H9 (cell line): ENCODE measurements at regions not wholly inside any gene's neighbourhood (a gene's known extent, or its start where the extent isn't known, plus 50 kb on each side); places are given as distances from the start of the nearest gene placed in this dataset.

Source experiments
- DNase-seq: peaks from one replicate; pipeline ENCODE4 v3.0.0-alpha.2; 2017
- H2AFZ ChIP-seq: one replicate; pipeline ENCODE4 v1.6.1; 2013; ENCODE audit warnings: mild to moderate bottlenecking, low read length, control low read depth, moderate library complexity
- H2AK5ac ChIP-seq: 2 replicates; pipeline ENCODE4 v1.6.1; 2013; ENCODE audit warnings: low read length, control low read depth, mixed read lengths; ENCODE audit not compliant: insufficient read length
- H2BK120ac ChIP-seq: one replicate; pipeline ENCODE4 v1.6.1; 2013; ENCODE audit warnings: low read depth, mild to moderate bottlenecking, low read length, control low read depth, inconsistent platforms; ENCODE audit not compliant: poor library complexity, severe bottlenecking
- H2BK12ac ChIP-seq: 2 replicates; pipeline ENCODE4 v1.6.1; 2013; ENCODE audit warnings: low read length, control low read depth, mixed read lengths, low read depth; ENCODE audit not compliant: insufficient read length
- H2BK15ac ChIP-seq: 2 replicates; pipeline ENCODE4 v1.6.1; 2013; ENCODE audit warnings: low read depth, low read length, control low read depth
- H2BK20ac ChIP-seq: one replicate; pipeline ENCODE4 v1.6.1; 2013; ENCODE audit warnings: low read depth, mild to moderate bottlenecking, low read length, control low read depth, inconsistent platforms; ENCODE audit not compliant: poor library complexity, severe bottlenecking
- H2BK5ac ChIP-seq: 2 replicates; pipeline ENCODE4 v1.6.1; 2013; ENCODE audit warnings: low read length, control low read depth, mixed read lengths; ENCODE audit not compliant: insufficient read length
- H3K14ac ChIP-seq: 2 replicates; pipeline ENCODE4 v1.6.1; 2013; ENCODE audit warnings: low read length, control low read depth; ENCODE audit not compliant: insufficient read depth
- H3K18ac ChIP-seq: 2 replicates; pipeline ENCODE4 v1.6.1; 2013; ENCODE audit warnings: low read depth, mild to moderate bottlenecking, mixed read lengths, low read length, control low read depth; ENCODE audit not compliant: insufficient read length
- H3K23ac ChIP-seq: 2 replicates; pipeline ENCODE4 v1.6.1; 2013; ENCODE audit warnings: low read length, control low read depth, mixed read lengths, low read depth; ENCODE audit not compliant: insufficient read length
- H3K23me2 ChIP-seq: 2 replicates; pipeline ENCODE4 v1.6.1; 2013; ENCODE audit warnings: low read depth, mild to moderate bottlenecking, mixed read lengths, low read length, control low read depth; ENCODE audit not compliant: insufficient read length, poor library complexity, severe bottlenecking
- H3K27ac ChIP-seq: 2 replicates; pipeline ENCODE4 v1.5.1; 2013; ENCODE audit warnings: low read length, control low read depth, mixed read lengths, low read depth; ENCODE audit not compliant: insufficient read length
- H3K27me3 ChIP-seq: 2 replicates; pipeline ENCODE4 v1.6.1; 2013; ENCODE audit warnings: low read length, control low read depth, inconsistent platforms; ENCODE audit not compliant: insufficient read depth
- H3K4ac ChIP-seq: 2 replicates; pipeline ENCODE4 v1.6.1; 2013; ENCODE audit warnings: low read depth, mild to moderate bottlenecking, control low read depth, inconsistent platforms, low read length, moderate library complexity
- H3K4me1 ChIP-seq: 2 replicates; pipeline ENCODE4 v1.6.1; 2013; ENCODE audit warnings: low read length, control low read depth, inconsistent platforms; ENCODE audit not compliant: insufficient read depth
- H3K4me2 ChIP-seq: 2 replicates; pipeline ENCODE4 v1.6.1; 2013; ENCODE audit warnings: low read length, control low read depth, mixed read lengths; ENCODE audit not compliant: insufficient read length, insufficient read depth
- H3K56ac ChIP-seq: 2 replicates; pipeline ENCODE4 v1.6.1; 2013; ENCODE audit warnings: low read depth, mild to moderate bottlenecking, mixed read lengths, low read length, control low read depth; ENCODE audit not compliant: insufficient read length
- H3K79me1 ChIP-seq: 2 replicates; pipeline ENCODE4 v1.6.1; 2013; ENCODE audit warnings: low read depth, mild to moderate bottlenecking, moderate library complexity, low read length, control low read depth, inconsistent platforms; ENCODE audit not compliant: insufficient read depth, poor library complexity, severe bottlenecking
- H3K79me2 ChIP-seq: 2 replicates; pipeline ENCODE4 v1.6.1; 2013; ENCODE audit warnings: low read length, control low read depth, inconsistent platforms; ENCODE audit not compliant: insufficient read depth
- H3K9ac ChIP-seq: 2 replicates; pipeline ENCODE4 v1.6.1; 2013; ENCODE audit warnings: low read length, control low read depth, mixed read lengths; ENCODE audit not compliant: insufficient read length; ENCODE audit errors: extremely low read depth
- H3K9me3 ChIP-seq: one replicate; pipeline ENCODE4 v1.6.1; 2013; ENCODE audit warnings: low read depth, low read length, inconsistent platforms; ENCODE audit not compliant: control insufficient read depth
- H3T11ph ChIP-seq: one replicate; pipeline ENCODE4 v1.6.1; 2013; ENCODE audit warnings: mild to moderate bottlenecking, low read length, control low read depth, inconsistent platforms
- H4K20me1 ChIP-seq: one replicate; pipeline ENCODE4 v1.6.1; 2013; ENCODE audit not compliant: control insufficient read depth, insufficient read length, insufficient read depth
- H4K5ac ChIP-seq: 2 replicates; pipeline ENCODE4 v1.6.1; 2013; ENCODE audit warnings: low read depth, mild to moderate bottlenecking, mixed read lengths, low read length, control low read depth; ENCODE audit not compliant: insufficient read length
- H4K8ac ChIP-seq: replicated peaks from 2 replicates; pipeline ENCODE4 v1.6.1; 2013; ENCODE audit warnings: low read length, control low read depth, mixed read lengths, low read depth; ENCODE audit not compliant: insufficient read length
- H4K91ac ChIP-seq: 2 replicates; pipeline ENCODE4 v1.6.1; 2013; ENCODE audit warnings: low read depth, mild to moderate bottlenecking, moderate library complexity, mixed read lengths, low read length, control low read depth; ENCODE audit not compliant: insufficient read length
- H3K27ac Mint-ChIP-seq, 3 experiments: 2 replicates in 2 of 3; 3 replicates in 1 of 3; pipeline ENCODE4 v1.8.0; 2020 to 2021; ENCODE audit warnings: mixed read lengths in 3 of 3, mild to moderate bottlenecking in 1 of 3, moderate library complexity in 1 of 3
- H3K27me3 Mint-ChIP-seq: 2 replicates; pipeline ENCODE4 v1.8.0; 2021; ENCODE audit warnings: low read depth, mild to moderate bottlenecking, moderate library complexity, mixed read lengths
- H3K36me3 Mint-ChIP-seq, 3 experiments: 2 replicates in 2 of 3; 3 replicates in 1 of 3; pipeline ENCODE4 v1.8.0; 2020 to 2021; ENCODE audit warnings: low read depth in 3 of 3, mixed read lengths in 3 of 3; ENCODE audit not compliant: insufficient read depth in 1 of 3
- H3K4me1 Mint-ChIP-seq, 2 experiments: 2 replicates each; pipeline ENCODE4 v1.8.0; 2020; ENCODE audit warnings: mixed read lengths in 2 of 2
- H3K4me3 Mint-ChIP-seq, 2 experiments: 2 replicates in 1 of 2; 3 replicates in 1 of 2; pipeline ENCODE4 v1.8.0; 2020 to 2021; ENCODE audit warnings: mild to moderate bottlenecking in 2 of 2, mixed read lengths in 2 of 2, moderate library complexity in 1 of 2
- H3K9me3 Mint-ChIP-seq, 2 experiments: 2 replicates in 1 of 2; 3 replicates in 1 of 2; pipeline ENCODE4 v1.8.0; 2020; ENCODE audit warnings: mild to moderate bottlenecking in 2 of 2, mixed read lengths in 2 of 2, moderate library complexity in 1 of 2
- CTCF ChIP-seq: fragments of 200-600 bp; sonication (generic); conservative IDR thresholded peaks from 3 replicates; pipeline ENCODE4 v1.8.0; 2021; ENCODE audit warnings: antibody characterized with exemption, mild to moderate bottlenecking
- WGBS: extraction: QIAGEN DNeasy Blood & Tissue Kit; methylation state at CpG from one replicate; pipeline ENCODE4 v1.1.7; 2013; ENCODE audit warnings: missing lambda C conversion rate, low lambda C conversion rate, mixed read lengths; ENCODE audit not compliant: insufficient read length; ENCODE audit errors: extremely low coverage; 5-methylcytosine and 5-hydroxymethylcytosine counted together

DNA sequence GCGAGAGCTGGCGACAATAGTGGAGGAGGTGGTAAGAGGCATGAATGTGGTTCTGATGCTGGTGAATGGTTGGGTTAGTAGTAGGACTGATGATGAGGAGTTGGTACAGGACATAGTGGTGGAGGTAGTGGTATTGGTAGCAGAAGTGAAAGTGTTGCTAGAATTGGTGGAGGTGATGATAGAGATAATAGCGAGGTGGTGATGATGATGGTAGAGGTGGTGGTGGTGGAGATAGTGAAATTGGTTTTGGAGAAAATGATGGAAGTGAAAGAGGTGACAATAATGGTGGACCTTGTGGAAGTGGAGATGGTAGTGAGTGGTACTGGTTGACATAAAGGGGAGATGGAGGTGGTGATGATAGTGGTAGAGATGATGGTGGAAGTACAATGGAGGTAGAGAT, 360.2 kb upstream of the JAG1 start:
- no peak overlapping the region for H3K18ac ChIP-seq
- H3K4me2 ChIP-seq = no peak overlapping the region
- H3K4ac ChIP-seq = no peak overlapping the region
- H3K9me3 ChIP-seq = no peaks in the 10 kb centered on the region
- no peaks in the 10 kb centered on the region for H3K4me1 ChIP-seq
- no peak overlapping the region for H4K91ac ChIP-seq
- no peak overlapping the region for H2AK5ac ChIP-seq
- no peaks in the 10 kb centered on the region for H4K20me1 ChIP-seq
- H3T11ph ChIP-seq = no peak overlapping the region
- no peak overlapping the region for H3K27ac ChIP-seq
- no peak overlapping the region for H3K23ac ChIP-seq
- H3K23me2 ChIP-seq = no peaks in the 10 kb centered on the region
- H2BK15ac ChIP-seq = no peak overlapping the region
- no peak overlapping the region for H2AFZ ChIP-seq
- no peaks in the 10 kb centered on the region for H3K79me2 ChIP-seq
- no peak overlapping the region for H2BK20ac ChIP-seq
- no peak overlapping the region for H2BK5ac ChIP-seq
- no peak overlapping the region for H3K4me3 Mint-ChIP-seq
- no peak overlapping the region for H3K9ac ChIP-seq
- H3K14ac ChIP-seq = no peak overlapping the region
- no peak overlapping the region for H2BK120ac ChIP-seq
- H3K36me3 Mint-ChIP-seq = no peaks in the 10 kb centered on the region
- H3K9me3 Mint-ChIP-seq = no peaks in the 10 kb centered on the region; a peak in 1 of 5 replicates
- no peaks in the 10 kb centered on the region for H3K27me3 ChIP-seq
- no peaks in the 10 kb centered on the region for H3K4me1 Mint-ChIP-seq
- H3K56ac ChIP-seq = no peak overlapping the region
- TF ChIP-seq CTCF = no peak
- no peaks in the 10 kb centered on the region for H3K27me3 Mint-ChIP-seq
- WGBS = 100% methylated on average over 1 of the region's 3 CpGs
- no peaks in the 10 kb centered on the region for H3K79me1 ChIP-seq
- DNase-seq = no peak
- no peak overlapping the region for H2BK12ac ChIP-seq
- no peak overlapping the region for H3K27ac Mint-ChIP-seq
- no peak overlapping the region for H4K8ac ChIP-seq
- H4K5ac ChIP-seq = no peak overlapping the region
